Liver (tissue), 3 donors: ENCODE measurements at regions not wholly inside any gene's neighbourhood (a gene's known extent, or its start where the extent isn't known, plus 50 kb on each side); places are given as distances from the start of the nearest gene placed in this dataset.
A peak's percentile ranks its signal among the peaks of the same experiment; 100 is the strongest.

Source experiments
- ATF3 ChIP-seq: IDR thresholded peaks from 2 replicates; pipeline ENCODE4 v1.6.1; 2016; ENCODE audit warnings: antibody characterized with exemption
- CTCF ChIP-seq: fragments of 150-350 bp; IDR thresholded peaks from 2 replicates; pipeline ENCODE4 v1.5.1; 2017; ENCODE audit warnings: improper control_type of control experiment, low read depth, low read length; ENCODE audit not compliant: missing input control
- EGR1 ChIP-seq, 2 donors: IDR thresholded peaks; 2 replicates each; pipeline ENCODE4 v1.6.1; 2016 to 2018; ENCODE audit warnings: antibody characterized with exemption in 2 of 2, low read depth in 2 of 2
- FOXA1 ChIP-seq: IDR thresholded peaks from 2 replicates; pipeline ENCODE4 v1.6.1; 2016; ENCODE audit warnings: antibody characterized with exemption
- HNF4A ChIP-seq, 2 donors: conservative IDR thresholded peaks; 2 replicates each; pipeline ENCODE4 v1.6.1; 2016; ENCODE audit warnings: antibody characterized with exemption in 2 of 2, mild to moderate bottlenecking in 2 of 2
- MAX ChIP-seq: IDR thresholded peaks from 2 replicates; pipeline ENCODE4 v1.6.1; 2016; ENCODE audit warnings: antibody characterized with exemption
- RAD21 ChIP-seq, 2 donors: IDR thresholded peaks; 2 replicates each; pipeline ENCODE4 v1.6.1; 2016; ENCODE audit warnings: antibody characterized with exemption in 2 of 2, mild to moderate bottlenecking in 2 of 2
- REST ChIP-seq: IDR thresholded peaks from 2 replicates; pipeline ENCODE4 v1.6.1; 2016; ENCODE audit warnings: antibody characterized with exemption, mild to moderate bottlenecking
- RXRA ChIP-seq, 2 donors: IDR thresholded peaks; 2 replicates each; pipeline ENCODE4 v1.6.1; 2017 to 2018; ENCODE audit warnings: antibody characterized with exemption in 2 of 2, mild to moderate bottlenecking in 1 of 2
- SP1 ChIP-seq: IDR thresholded peaks from 2 replicates; pipeline ENCODE4 v1.6.1; 2018; ENCODE audit warnings: antibody characterized with exemption, mild to moderate bottlenecking
- TAF1 ChIP-seq: conservative IDR thresholded peaks from 2 replicates; pipeline ENCODE4 v1.6.1; 2016; ENCODE audit warnings: antibody characterized with exemption, mild to moderate bottlenecking
- YY1 ChIP-seq: IDR thresholded peaks from 2 replicates; pipeline ENCODE4 v1.6.1; 2016; ENCODE audit warnings: antibody characterized with exemption, mild to moderate bottlenecking
- donor health status: healthy.
- donor health status: healthy.

GRCh38 chr13:32955881-32956594 lies 60.2 kb upstream of the KL start:
- TF ChIP-seq CTCF (no peak), RAD21 (IDR thresholded peaks at IDR 0.05) (no peak), RXRA (IDR thresholded peaks at IDR 0.05) (peak; percentile 62 to 72), YY1 (no peak), TAF1 (no peak), MAX (peak; percentile 21), EGR1 (IDR thresholded peaks at IDR 0.05; ENCODE audit: low read depth in 2 of 2) (no peak), REST (no peak), SP1 (peak; percentile 20), ATF3 (no peak), FOXA1 (no peak), HNF4A (conservative IDR thresholded peaks at IDR 0.05) (peak in 1 of 2 donors; percentile 8)
